ENCODE measurements at regions not wholly inside any gene's neighbourhood (a gene's known extent, or its start where the extent isn't known, plus 50 kb on each side); places are given as distances from the start of the nearest gene placed in this dataset.
A peak's percentile ranks its signal among the peaks of the same experiment; 100 is the strongest.

GRCh38 chr15:94655249-94655880, 424.0 kb downstream of the MCTP2 start:
- DNase-seq (no peak), ATAC-seq (no peak)
- no peaks in the 10 kb centered on the region for H3K4me1 ChIP-seq
- intact Hi-C loops (cut with DNase I) = no loop called here
- H3K4me3 ChIP-seq = no peak overlapping the region
- H3K9me3 ChIP-seq = no peaks in the 10 kb centered on the region
- H3K27me3 ChIP-seq = no peaks in the 10 kb centered on the region
- no peak for TF ChIP-seq CTCF (IDR thresholded peaks at IDR 0.05)
- H3K27ac ChIP-seq = no peak overlapping the region
- no peaks in the 10 kb centered on the region for H3K36me3 ChIP-seq

- no peaks in the 10 kb centered on the region for H3K9me3 ChIP-seq
- DNase-seq (no peak), ATAC-seq (no peak)
- peaks cover 0 to 2% of the 10 kb centered on the region in 2 donors for H3K4me1 ChIP-seq
- no peak for TF ChIP-seq CTCF (IDR thresholded peaks at IDR 0.05)
- H3K27me3 ChIP-seq = no peaks in the 10 kb centered on the region
- no peak overlapping the region for H3K4me3 ChIP-seq
- H3K27ac ChIP-seq = no peak overlapping the region
- H3K36me3 ChIP-seq = no peaks in the 10 kb centered on the region
- intact Hi-C loops (cut with DNase I) = no loop called here
These were observed 434.5 kb downstream of the MCTP2 start for GRCh38 chr15:94665676-94666441.

GRCh38 chr15:94666553-94666952, 435.2 kb downstream of the MCTP2 start:
- no peak for TF ChIP-seq CTCF (IDR thresholded peaks at IDR 0.05)
- Histone ChIP-seq H3K9me3 (no peaks in the 10 kb centered on the region), H3K4me1 (peaks cover 0 to 5% of the 10 kb centered on the region in 2 donors), H3K27ac (no peak overlapping the region), H3K36me3 (no peaks in the 10 kb centered on the region), H3K4me3 (no peak overlapping the region), H3K27me3 (no peaks in the 10 kb centered on the region)
- intact Hi-C loops (cut with DNase I) = no loop called here
- no peak for ATAC-seq
- DNase-seq = no peak

GRCh38 chr15:94667109-94667508, 435.7 kb downstream of the MCTP2 start:
- Histone ChIP-seq H3K27ac (no peak overlapping the region), H3K4me3 (no peak overlapping the region), H3K4me1 (peaks cover 0 to 7% of the 10 kb centered on the region in 2 donors), H3K9me3 (no peaks in the 10 kb centered on the region), H3K27me3 (no peaks in the 10 kb centered on the region), H3K36me3 (no peaks in the 10 kb centered on the region)
- intact Hi-C loops (cut with DNase I) = no loop called here
- no peak for TF ChIP-seq CTCF (IDR thresholded peaks at IDR 0.05)
- no peak for ATAC-seq
- DNase-seq = no peak

- ATAC-seq = peak; percentile 76
- intact Hi-C loops (cut with DNase I) = no loop called here
- H3K9me3 ChIP-seq = no peaks in the 10 kb centered on the region
- peak in 2 of 4 donors; percentile 67 to 75 for DNase-seq
- peak; percentile 60 to 61 for TF ChIP-seq CTCF (IDR thresholded peaks at IDR 0.05)
- peaks cover 0 to 12% of the 10 kb centered on the region in 2 donors for H3K4me1 ChIP-seq
- H3K27ac ChIP-seq = no peak overlapping the region
- no peak overlapping the region for H3K4me3 ChIP-seq
- no peaks in the 10 kb centered on the region for H3K27me3 ChIP-seq
- no peaks in the 10 kb centered on the region for H3K36me3 ChIP-seq
These were observed 439.2 kb downstream of the MCTP2 start for GRCh38 chr15:94670438-94671034.
